Activated CD8-positive, alpha-beta T cell treated with anti-CD3 and anti-CD28 coated beads for 36 hours (primary cell): ENCODE measurements at regions not wholly inside any gene's neighbourhood (a gene's known extent, or its start where the extent isn't known, plus 50 kb on each side); places are given as distances from the start of the nearest gene placed in this dataset.

Source experiments
- ATAC-seq: fragments of 200-7000 bp; cut with Tn5 transposase; one replicate; pipeline ENCODE4 v1.10.0; 2021; ENCODE audit warnings: mild to moderate bottlenecking, moderate library complexity
- CTCF ChIA-PET: fragments of 350-600 bp; sonication (Branson Sonifier 250); formaldehyde crosslinking; loops from one replicate; lab custom pipeline; 2021; ENCODE audit warnings: antibody characterized with exemption; lab: Charles Lee
- POLR2A ChIA-PET: fragments of 350-600 bp; sonication (Branson Sonifier 250); formaldehyde crosslinking; loops from one replicate; lab custom pipeline; 2021; ENCODE audit warnings: antibody characterized with exemption; lab: Charles Lee
- DNase-seq: peaks from one replicate; pipeline ENCODE4 v3.0.0-alpha.2; 2020
- H3K27ac Mint-ChIP-seq: one replicate; pipeline ENCODE4 v1.8.0; 2021; ENCODE audit warnings: mild to moderate bottlenecking, mixed read lengths
- H3K27me3 Mint-ChIP-seq: one replicate; pipeline ENCODE4 v1.8.0; 2021; ENCODE audit warnings: mixed read lengths
- H3K36me3 Mint-ChIP-seq: one replicate; pipeline ENCODE4 v1.8.0; 2021; ENCODE audit warnings: low read depth, mixed read lengths
- H3K4me1 Mint-ChIP-seq: one replicate; pipeline ENCODE4 v1.8.0; 2021; ENCODE audit warnings: low read depth, mixed read lengths
- H3K4me3 Mint-ChIP-seq: one replicate; pipeline ENCODE4 v1.8.0; 2021; ENCODE audit warnings: mild to moderate bottlenecking, moderate library complexity, mixed read lengths
- H3K9me3 Mint-ChIP-seq: one replicate; pipeline ENCODE4 v1.8.0; 2021; ENCODE audit warnings: mixed read lengths
- CTCF ChIP-seq: fragments of 200-600 bp; IDR thresholded peaks from one replicate; pipeline ENCODE4 v1.8.0; 2022; ENCODE audit warnings: antibody characterized with exemption, mild to moderate bottlenecking
- intact Hi-C: fragments of 100-400 bp; cut with micrococcal nuclease; formaldehyde crosslinking; loops from one replicate; pipeline ENCODE4 v1.10.0; 2022

- no peak overlapping the region for H3K27ac Mint-ChIP-seq
- no peaks in the 10 kb centered on the region for H3K9me3 Mint-ChIP-seq
- ATAC-seq, result no peak
- DNase-seq, result no peak
- H3K4me3 Mint-ChIP-seq, result no peak overlapping the region
- ChIA-PET CTCF (no interaction called here), POLR2A (no interaction called here)
- intact Hi-C loops, result no loop called here
- no peak for TF ChIP-seq CTCF
- no peaks in the 10 kb centered on the region for H3K36me3 Mint-ChIP-seq
- no peaks in the 10 kb centered on the region for H3K4me1 Mint-ChIP-seq
- no peaks in the 10 kb centered on the region for H3K27me3 Mint-ChIP-seq
These were observed 243.9 kb downstream of the VAPA start for GRCh38 chr18:10157706-10158105.

- POLR2A ChIA-PET, result no interaction called here
- intact Hi-C loops, result no loop called here
- Mint-ChIP-seq H3K27me3 (no peaks in the 10 kb centered on the region), H3K4me3 (no peak overlapping the region), H3K27ac (no peak overlapping the region), H3K36me3 (no peaks in the 10 kb centered on the region), H3K9me3 (no peaks in the 10 kb centered on the region), H3K4me1 (no peaks in the 10 kb centered on the region)
- no peak for TF ChIP-seq CTCF
- no peak for DNase-seq
- CTCF ChIA-PET, result no interaction called here
- no peak for ATAC-seq
These were observed 246.4 kb downstream of the VAPA start for GRCh38 chr18:10160251-10160650.

- Mint-ChIP-seq H3K27me3 (no peaks in the 10 kb centered on the region), H3K4me3 (no peak overlapping the region), H3K36me3 (no peaks in the 10 kb centered on the region), H3K27ac (no peak overlapping the region), H3K4me1 (no peaks in the 10 kb centered on the region), H3K9me3 (no peaks in the 10 kb centered on the region)
- CTCF ChIA-PET, result interaction anchor here (1.2 kb wide), 1 partner anchor 190 kb away, joined by 3 read pairs; no protein-coding TSS in a partner anchor
- intact Hi-C loops, result no loop called here
- DNase-seq, result no peak
- no peak for ATAC-seq
- POLR2A ChIA-PET, result no interaction called here
- no peak for TF ChIP-seq CTCF
These were observed 247.5 kb downstream of the VAPA start for GRCh38 chr18:10161315-10161714.

GRCh38 chr18:10162340-10162739, 248.5 kb downstream of the VAPA start:
- intact Hi-C loops, result no loop called here
- DNase-seq (no peak), ATAC-seq (no peak)
- Mint-ChIP-seq H3K4me1 (no peaks in the 10 kb centered on the region), H3K27ac (no peak overlapping the region), H3K27me3 (no peaks in the 10 kb centered on the region), H3K9me3 (no peaks in the 10 kb centered on the region), H3K4me3 (no peak overlapping the region), H3K36me3 (no peaks in the 10 kb centered on the region)
- ChIA-PET POLR2A (no interaction called here), CTCF (no interaction called here)
- no peak for TF ChIP-seq CTCF

- intact Hi-C loops, result no loop called here
- DNase-seq (no peak), ATAC-seq (no peak)
- no peak overlapping the region for H3K27ac Mint-ChIP-seq
- H3K36me3 Mint-ChIP-seq, result no peaks in the 10 kb centered on the region
- no peak for TF ChIP-seq CTCF
- H3K9me3 Mint-ChIP-seq, result no peaks in the 10 kb centered on the region
- no peak overlapping the region for H3K4me3 Mint-ChIP-seq
- H3K4me1 Mint-ChIP-seq, result no peaks in the 10 kb centered on the region
- H3K27me3 Mint-ChIP-seq, result no peaks in the 10 kb centered on the region
- ChIA-PET CTCF (no interaction called here), POLR2A (no interaction called here)
These were observed 250.7 kb downstream of the VAPA start for GRCh38 chr18:10164271-10165071.
